SK-N-SH treated with all-trans-retinoic acid at 6 μM for 48 hours (cell line): ENCODE measurements at regions not wholly inside any gene's neighbourhood (a gene's known extent, or its start where the extent isn't known, plus 50 kb on each side); places are given as distances from the start of the nearest gene placed in this dataset.

ENCODE experiments used
- ATAC-seq: fragments of 200-7000 bp; cut with Tn5 transposase; 3 replicates; pipeline ENCODE4 v1.9.1; 2020; ENCODE audit warnings: mild to moderate bottlenecking, moderate library complexity
- ARNTL ChIP-seq: fragments of 450-650 bp; formaldehyde crosslinking; IDR thresholded peaks from 2 replicates; pipeline ENCODE4 v1.5.0; 2020; ENCODE audit warnings: low read depth, mild to moderate bottlenecking, moderate library complexity, borderline replicate concordance
- BACH2 ChIP-seq: fragments of 250-450 bp; sonication (Bioruptor Pico); IDR thresholded peaks from 2 replicates; pipeline ENCODE4 v1.9.0; 2021; ENCODE audit warnings: mild to moderate bottlenecking, borderline replicate concordance
- CREB5 ChIP-seq: fragments of 250-450 bp; sonication (Bioruptor Pico); IDR thresholded peaks from 2 replicates; pipeline ENCODE4 v1.5.1; 2020; ENCODE audit warnings: low read depth, mild to moderate bottlenecking, moderate library complexity
- CSDC2 ChIP-seq: fragments of 250-450 bp; sonication (Bioruptor Pico); IDR thresholded peaks from 2 replicates; pipeline ENCODE4 v1.5.0; 2020; ENCODE audit warnings: mild to moderate bottlenecking, moderate library complexity
- CSRNP3 ChIP-seq: fragments of 250-450 bp; sonication (Bioruptor Pico); IDR thresholded peaks from 2 replicates; pipeline ENCODE4 v1.5.1; 2021; ENCODE audit warnings: mild to moderate bottlenecking, moderate library complexity
- ESRRG ChIP-seq: fragments of 250-450 bp; sonication (Bioruptor Pico); IDR thresholded peaks from 2 replicates; pipeline ENCODE4 v1.6.1; 2021; ENCODE audit warnings: mild to moderate bottlenecking
- GLIS3 ChIP-seq: fragments of 250-450 bp; sonication (Bioruptor Pico); IDR thresholded peaks from 2 replicates; pipeline ENCODE4 v1.5.0; 2020; ENCODE audit warnings: mild to moderate bottlenecking, moderate library complexity
- ISL1 ChIP-seq: fragments of 250-450 bp; sonication (Bioruptor Pico); IDR thresholded peaks from 2 replicates; pipeline ENCODE4 v2.1.2; 2022; ENCODE audit warnings: mild to moderate bottlenecking, moderate library complexity
- OSR1 ChIP-seq: fragments of 250-450 bp; sonication (Bioruptor Pico); IDR thresholded peaks from 2 replicates; pipeline ENCODE4 v1.8.0; 2022; ENCODE audit warnings: moderate library complexity, mild to moderate bottlenecking, inconsistent platforms
- PPARA ChIP-seq: fragments of 250-450 bp; sonication (Bioruptor Pico); IDR thresholded peaks from 2 replicates; pipeline ENCODE4 v1.5.0; 2020; ENCODE audit warnings: mild to moderate bottlenecking, borderline replicate concordance
- RARB ChIP-seq: fragments of 250-450 bp; sonication (Bioruptor Pico); IDR thresholded peaks from 2 replicates; pipeline ENCODE4 v1.8.0; 2021; ENCODE audit warnings: mild to moderate bottlenecking, moderate library complexity
- SNAI2 ChIP-seq: fragments of 250-450 bp; sonication (Bioruptor Pico); IDR thresholded peaks from 2 replicates; pipeline ENCODE4 v1.5.0; 2020; ENCODE audit warnings: mild to moderate bottlenecking, moderate library complexity
- TCF4 ChIP-seq: fragments of 250-450 bp; sonication (Bioruptor Pico); IDR thresholded peaks from 2 replicates; pipeline ENCODE4 v1.8.0; 2021; ENCODE audit warnings: mild to moderate bottlenecking, moderate library complexity, borderline replicate concordance
- TOX ChIP-seq: fragments of 250-450 bp; sonication (Bioruptor Pico); IDR thresholded peaks from 2 replicates; pipeline ENCODE4 v1.8.0; 2021; ENCODE audit warnings: mild to moderate bottlenecking, moderate library complexity, borderline replicate concordance
- ZC3H10 ChIP-seq: fragments of 250-450 bp; sonication (Bioruptor Pico); IDR thresholded peaks from 2 replicates; pipeline ENCODE4 v1.5.1; 2021; ENCODE audit warnings: mild to moderate bottlenecking, moderate library complexity
- ZFP3 ChIP-seq: fragments of 250-450 bp; sonication (Bioruptor Pico); IDR thresholded peaks from 2 replicates; pipeline ENCODE4 v1.5.0; 2020; ENCODE audit warnings: mild to moderate bottlenecking, moderate library complexity
- ZFP30 ChIP-seq: fragments of 450-650 bp; formaldehyde crosslinking; IDR thresholded peaks from 2 replicates; pipeline ENCODE4 v1.5.0; 2022; ENCODE audit warnings: mild to moderate bottlenecking, moderate library complexity
- ZNF565 ChIP-seq: fragments of 450-650 bp; formaldehyde crosslinking; conservative IDR thresholded peaks from 2 replicates; pipeline ENCODE4 v1.5.0; 2020; ENCODE audit warnings: low read depth, mild to moderate bottlenecking, moderate library complexity
- ZNF70 ChIP-seq: fragments of 450-650 bp; formaldehyde crosslinking; IDR thresholded peaks from 2 replicates; pipeline ENCODE4 v1.5.0; 2020; ENCODE audit warnings: mild to moderate bottlenecking, moderate library complexity
- ZNF8 ChIP-seq: fragments of 450-650 bp; formaldehyde crosslinking; IDR thresholded peaks from 2 replicates; pipeline ENCODE4 v1.5.0; 2020; ENCODE audit warnings: mild to moderate bottlenecking, moderate library complexity
- TF ChIP-seq, protein P1 (sequence below): fragments of 250-450 bp; sonication (Bioruptor Pico); IDR thresholded peaks from 2 replicates; pipeline ENCODE4 v1.5.0; 2020; ENCODE audit warnings: mild to moderate bottlenecking, moderate library complexity
- TF ChIP-seq, protein P2 (sequence below): fragments of 250-450 bp; sonication (Bioruptor Pico); IDR thresholded peaks from 2 replicates; pipeline ENCODE4 v1.8.0; 2021; ENCODE audit warnings: low read depth, mild to moderate bottlenecking, moderate library complexity, borderline replicate concordance

GRCh38 chr12:33251548-33251947 is 188.1 kb downstream of the SYT10 start:
- TF ChIP-seq ARNTL (CRISPR knock-in tag) (no peak), ZFP3 (CRISPR knock-in tag) (no peak), TCF4 (no peak), SNAI2 (CRISPR knock-in tag) (no peak), PPARA (no peak), ZNF8 (CRISPR knock-in tag) (no peak), CREB5 (CRISPR knock-in tag) (no peak), ISL1 (no peak), GLIS3 (no peak), ZNF565 (CRISPR knock-in tag) (no peak), CSDC2 (CRISPR knock-in tag) (no peak), ZNF70 (no peak), TOX (CRISPR knock-in tag) (no peak), ZC3H10 (CRISPR knock-in tag) (no peak), BACH2 (CRISPR knock-in tag) (no peak)
- TF ChIP-seq, protein P1, sequence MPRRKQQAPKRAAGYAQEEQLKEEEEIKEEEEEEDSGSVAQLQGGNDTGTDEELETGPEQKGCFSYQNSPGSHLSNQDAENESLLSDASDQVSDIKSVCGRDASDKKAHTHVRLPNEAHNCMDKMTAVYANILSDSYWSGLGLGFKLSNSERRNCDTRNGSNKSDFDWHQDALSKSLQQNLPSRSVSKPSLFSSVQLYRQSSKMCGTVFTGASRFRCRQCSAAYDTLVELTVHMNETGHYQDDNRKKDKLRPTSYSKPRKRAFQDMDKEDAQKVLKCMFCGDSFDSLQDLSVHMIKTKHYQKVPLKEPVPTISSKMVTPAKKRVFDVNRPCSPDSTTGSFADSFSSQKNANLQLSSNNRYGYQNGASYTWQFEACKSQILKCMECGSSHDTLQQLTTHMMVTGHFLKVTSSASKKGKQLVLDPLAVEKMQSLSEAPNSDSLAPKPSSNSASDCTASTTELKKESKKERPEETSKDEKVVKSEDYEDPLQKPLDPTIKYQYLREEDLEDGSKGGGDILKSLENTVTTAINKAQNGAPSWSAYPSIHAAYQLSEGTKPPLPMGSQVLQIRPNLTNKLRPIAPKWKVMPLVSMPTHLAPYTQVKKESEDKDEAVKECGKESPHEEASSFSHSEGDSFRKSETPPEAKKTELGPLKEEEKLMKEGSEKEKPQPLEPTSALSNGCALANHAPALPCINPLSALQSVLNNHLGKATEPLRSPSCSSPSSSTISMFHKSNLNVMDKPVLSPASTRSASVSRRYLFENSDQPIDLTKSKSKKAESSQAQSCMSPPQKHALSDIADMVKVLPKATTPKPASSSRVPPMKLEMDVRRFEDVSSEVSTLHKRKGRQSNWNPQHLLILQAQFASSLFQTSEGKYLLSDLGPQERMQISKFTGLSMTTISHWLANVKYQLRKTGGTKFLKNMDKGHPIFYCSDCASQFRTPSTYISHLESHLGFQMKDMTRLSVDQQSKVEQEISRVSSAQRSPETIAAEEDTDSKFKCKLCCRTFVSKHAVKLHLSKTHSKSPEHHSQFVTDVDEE (CRISPR knock-in tag): no peak
- TF ChIP-seq, protein P2, sequence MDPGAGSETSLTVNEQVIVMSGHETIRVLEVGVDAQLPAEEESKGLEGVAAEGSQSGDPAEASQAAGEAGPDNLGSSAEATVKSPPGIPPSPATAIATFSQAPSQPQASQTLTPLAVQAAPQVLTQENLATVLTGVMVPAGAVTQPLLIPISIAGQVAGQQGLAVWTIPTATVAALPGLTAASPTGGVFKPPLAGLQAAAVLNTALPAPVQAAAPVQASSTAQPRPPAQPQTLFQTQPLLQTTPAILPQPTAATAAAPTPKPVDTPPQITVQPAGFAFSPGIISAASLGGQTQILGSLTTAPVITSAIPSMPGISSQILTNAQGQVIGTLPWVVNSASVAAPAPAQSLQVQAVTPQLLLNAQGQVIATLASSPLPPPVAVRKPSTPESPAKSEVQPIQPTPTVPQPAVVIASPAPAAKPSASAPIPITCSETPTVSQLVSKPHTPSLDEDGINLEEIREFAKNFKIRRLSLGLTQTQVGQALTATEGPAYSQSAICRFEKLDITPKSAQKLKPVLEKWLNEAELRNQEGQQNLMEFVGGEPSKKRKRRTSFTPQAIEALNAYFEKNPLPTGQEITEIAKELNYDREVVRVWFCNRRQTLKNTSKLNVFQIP: no peak
- ATAC-seq: no peak

GRCh38 chr12:33248364-33248763 is 191.3 kb downstream of the SYT10 start:
- no peak for TF ChIP-seq ISL1
- TF ChIP-seq, protein P2: no peak
- TF ChIP-seq ZFP3 (CRISPR knock-in tag): no peak
- no peak for TF ChIP-seq PPARA
- TF ChIP-seq, all 23 proteins: peak for 0
- no peak for ATAC-seq

DNA sequence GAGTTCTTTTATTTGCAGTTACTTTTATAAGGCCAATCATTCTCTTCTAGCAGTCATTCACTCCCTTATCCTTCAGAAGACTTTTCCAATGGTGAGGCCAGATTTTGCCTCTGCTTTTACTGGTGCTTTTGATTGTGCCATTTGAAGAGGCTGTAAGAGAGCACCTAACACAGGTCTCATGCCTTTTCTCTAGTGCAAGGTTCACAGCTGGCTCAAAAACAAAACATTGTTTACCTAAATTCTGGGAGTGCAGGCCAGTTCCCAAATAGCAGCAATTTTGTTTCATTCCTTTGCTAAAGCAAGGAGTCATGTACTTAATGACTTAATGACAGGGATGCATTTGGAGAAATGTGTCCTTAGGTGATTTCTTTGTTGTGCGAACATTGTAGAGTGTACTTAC is 192.0 kb downstream of the SYT10 start:
- TF ChIP-seq TOX (CRISPR knock-in tag) (no peak), ARNTL (CRISPR knock-in tag) (no peak), CSDC2 (CRISPR knock-in tag) (no peak), ZFP30 (no peak), GLIS3 (no peak), ISL1 (no peak), PPARA (no peak), RARB (no peak), ZNF70 (no peak), ZNF8 (CRISPR knock-in tag) (no peak), OSR1 (CRISPR knock-in tag) (no peak), SNAI2 (CRISPR knock-in tag) (no peak), TCF4 (no peak), ZC3H10 (CRISPR knock-in tag) (no peak), CSRNP3 (CRISPR knock-in tag) (no peak), ESRRG (CRISPR knock-in tag) (no peak), CREB5 (CRISPR knock-in tag) (no peak)
- TF ChIP-seq, protein P2: no peak
- TF ChIP-seq, protein P1 (CRISPR knock-in tag): no peak
- no peak for ATAC-seq
